HCT116 (cell line): ENCODE measurements at regions not wholly inside any gene's neighbourhood (a gene's known extent, or its start where the extent isn't known, plus 50 kb on each side); places are given as distances from the start of the nearest gene placed in this dataset.

Source experiments
- ATAC-seq: fragments of 200-7000 bp; cut with Tn5 transposase; 2 replicates; pipeline ENCODE4 v1.9.1; 2020; ENCODE audit warnings: mild to moderate bottlenecking, moderate library complexity
- BruUV-seq: library from RNA; stranded (reverse); fragments of 400-500 nt; replicated peaks from 2 replicates; lab custom pipeline; 2021; lab: Mats Ljungman, UMichigan
- CTCF ChIA-PET: fragments of 300-600 bp; sonication (Branson Sonifier 250); formaldehyde crosslinking; loops from one replicate; lab custom pipeline; 2021; ENCODE audit warnings: antibody characterized with exemption; lab: Charles Lee
- POLR2A ChIA-PET: fragments of 300-600, 350-600 bp; sonication (Branson Sonifier 250); formaldehyde crosslinking; loops from one replicate; lab custom pipeline; 2021; ENCODE audit warnings: antibody characterized with exemption; lab: Charles Lee
- RAD21 ChIA-PET, 2 experiments: fragments of 300-600 bp; sonication (Branson Sonifier 250); formaldehyde crosslinking; loops; one replicate each; lab custom pipeline; 2023; ENCODE audit warnings: low total read pairs in 2 of 2; ENCODE audit not compliant: uncharacterized antibody in 2 of 2, unreplicated experiment in 2 of 2, low non-redundant PET in 1 of 2; lab: Charles Lee
- DNase-seq: peaks from one replicate; pipeline ENCODE4 v3.0.0-alpha.2; 2010; ENCODE audit warnings: low read depth, low spot score
- H2AFZ ChIP-seq: fragments of 200-600 bp; shearing (Covaris generic), sonication (generic); 2 replicates; pipeline ENCODE4 v1.6.1; 2017; ENCODE audit warnings: low read depth, mixed run types, mixed read lengths, antibody characterized with exemption, low read length; ENCODE audit not compliant: poor library complexity, severe bottlenecking
- H3K27ac ChIP-seq: 2 replicates; pipeline ENCODE4 v1.5.1; 2012; ENCODE audit warnings: low read depth, low read length
- H3K27me3 ChIP-seq: fragments of 200-600 bp; sonication (generic); 2 replicates; pipeline ENCODE4 v1.6.1; 2016; ENCODE audit warnings: mixed run types, low read length, mixed read lengths; ENCODE audit not compliant: insufficient read depth
- H3K36me3 ChIP-seq, 2 experiments: fragments of 200-500 bp in 1 of 2; fragments of 200-600 bp in 1 of 2; sonication (Bioruptor generic) in 1 of 2; sonication (generic) in 1 of 2; 2 replicates each; pipeline versions ENCODE4 v1.5.1 to v1.6.1; 2014 to 2016; ENCODE audit warnings: low read length in 2 of 2, inconsistent platforms in 1 of 2, mixed read lengths in 1 of 2, mixed run types in 1 of 2; ENCODE audit not compliant: insufficient read depth in 2 of 2, control insufficient read depth in 1 of 2
- H3K4me1 ChIP-seq, 2 experiments: fragments of 200-600 bp in 1 of 2; sonication (generic) in 1 of 2; 2 replicates each; pipeline versions ENCODE4 v1.5.1 to v1.6.1; 2012 to 2017; ENCODE audit warnings: low read length in 2 of 2, inconsistent platforms in 1 of 2, mild to moderate bottlenecking in 1 of 2, mixed read lengths in 1 of 2, mixed run types in 1 of 2, moderate library complexity in 1 of 2; ENCODE audit not compliant: insufficient read depth in 2 of 2, control insufficient read depth in 1 of 2
- H3K4me2 ChIP-seq: fragments of 200-600 bp; sonication (generic); 2 replicates; pipeline ENCODE4 v1.6.1; 2017; ENCODE audit warnings: mixed run types, low read length, mixed read lengths
- H3K4me3 ChIP-seq, 2 experiments: fragments of 200-600 bp in 1 of 2; sonication (generic) in 1 of 2; replicated peaks in 1 of 2; 2 replicates each; pipeline ENCODE4 v1.5.1; 2011 to 2016; ENCODE audit warnings: low read length in 2 of 2, control low read depth in 1 of 2, low read depth in 1 of 2, mild to moderate bottlenecking in 1 of 2, mixed read lengths in 1 of 2, mixed run types in 1 of 2
- H3K79me2 ChIP-seq: fragments of 200-600 bp; sonication (generic); 2 replicates; pipeline ENCODE4 v1.6.1; 2017; ENCODE audit warnings: mild to moderate bottlenecking, mixed run types, low read length, moderate library complexity, mixed read lengths; ENCODE audit not compliant: insufficient read depth
- H3K9ac ChIP-seq: fragments of 200-600 bp; sonication (generic); 2 replicates; pipeline ENCODE4 v1.6.1; 2016; ENCODE audit warnings: low read length, mixed read lengths
- H3K9me2 ChIP-seq: fragments of 200-600 bp; sonication (generic), shearing (Covaris generic); 2 replicates; pipeline ENCODE4 v1.6.1; 2017; ENCODE audit warnings: mixed run types, mild to moderate bottlenecking, moderate library complexity; ENCODE audit not compliant: insufficient read depth
- H3K9me3 ChIP-seq, 2 experiments: fragments of 200-500 bp in 1 of 2; fragments of 200-600 bp in 1 of 2; sonication (Bioruptor generic) in 1 of 2; sonication (generic) in 1 of 2; 2 replicates each; pipeline ENCODE4 v1.6.1; 2014 to 2017; ENCODE audit warnings: low read length in 2 of 2, mixed read lengths in 2 of 2, inconsistent platforms in 1 of 2, low read depth in 1 of 2, mild to moderate bottlenecking in 1 of 2, mixed run types in 1 of 2, moderate library complexity in 1 of 2; ENCODE audit not compliant: control insufficient read depth in 1 of 2, insufficient read depth in 1 of 2
- H4K20me1 ChIP-seq: fragments of 200-600 bp; sonication (generic), shearing (Covaris generic); 2 replicates; pipeline ENCODE4 v1.6.1; 2017; ENCODE audit warnings: mixed run types, mild to moderate bottlenecking, moderate library complexity; ENCODE audit not compliant: insufficient read depth
- ATF3 ChIP-seq: IDR thresholded peaks from 2 replicates; pipeline ENCODE4 v1.6.1; 2012
- CBX3 ChIP-seq: IDR thresholded peaks from 2 replicates; pipeline ENCODE4 v1.6.1; 2012; ENCODE audit warnings: low read depth
- CEBPB ChIP-seq: IDR thresholded peaks from 2 replicates; pipeline ENCODE4 v1.6.1; 2012; ENCODE audit warnings: low read depth
- CTCF ChIP-seq, 3 experiments: fragments of 200-600 bp in 1 of 3; sonication (generic) in 1 of 3; IDR thresholded peaks in 2 of 3; conservative IDR thresholded peaks in 1 of 3; 2 replicates each; pipeline ENCODE4 v1.5.1; 2012 to 2017; ENCODE audit warnings: low read depth in 2 of 3, low read length in 2 of 3, antibody characterized with exemption in 1 of 3, borderline replicate concordance in 1 of 3, control low read depth in 1 of 3, mild to moderate bottlenecking in 1 of 3, mixed read lengths in 1 of 3, mixed run types in 1 of 3, moderate library complexity in 1 of 3; ENCODE audit not compliant: insufficient read depth in 1 of 3
- EGR1 ChIP-seq: IDR thresholded peaks from 2 replicates; pipeline ENCODE4 v1.6.1; 2012; ENCODE audit warnings: low read depth
- ELF1 ChIP-seq: IDR thresholded peaks from 2 replicates; pipeline ENCODE4 v1.6.1; 2012; ENCODE audit warnings: low read depth, borderline replicate concordance
- EZH2 ChIP-seq: fragments of 200-600 bp; sonication (generic); IDR thresholded peaks from 2 replicates; pipeline ENCODE4 v1.6.1; 2017; ENCODE audit warnings: antibody characterized with exemption, mixed run types
- EZH2phosphoT487 ChIP-seq: fragments of 200-600 bp; IDR thresholded peaks from 2 replicates; pipeline ENCODE4 v1.6.1; 2018; ENCODE audit warnings: antibody characterized with exemption, borderline replicate concordance
- FOSL1 ChIP-seq: IDR thresholded peaks from 2 replicates; pipeline ENCODE4 v1.6.1; 2012; ENCODE audit warnings: low read depth
- JUND ChIP-seq: IDR thresholded peaks from 2 replicates; pipeline ENCODE4 v1.6.1; 2012
- MAX ChIP-seq: IDR thresholded peaks from 2 replicates; pipeline ENCODE4 v1.6.1; 2012
- POLR2AphosphoS5 ChIP-seq: IDR thresholded peaks from 2 replicates; pipeline ENCODE4 v1.6.1; 2011; ENCODE audit warnings: mild to moderate bottlenecking, low read depth, low read length, moderate library complexity
- RAD21 ChIP-seq: IDR thresholded peaks from 2 replicates; pipeline ENCODE4 v1.6.1; 2012; ENCODE audit warnings: low read depth, mild to moderate bottlenecking
- REST ChIP-seq: IDR thresholded peaks from 2 replicates; pipeline ENCODE4 v1.6.1; 2012; ENCODE audit warnings: low read depth
- SIN3A ChIP-seq: IDR thresholded peaks from 2 replicates; pipeline ENCODE4 v1.6.1; 2012; ENCODE audit warnings: low read depth
- SP1 ChIP-seq: IDR thresholded peaks from 2 replicates; pipeline ENCODE4 v1.6.1; 2012; ENCODE audit warnings: low read depth
- SRF ChIP-seq: IDR thresholded peaks from 2 replicates; pipeline ENCODE4 v1.6.1; 2012; ENCODE audit warnings: low read depth
- YY1 ChIP-seq: IDR thresholded peaks from 2 replicates; pipeline ENCODE4 v1.6.1; 2011; ENCODE audit warnings: low read length, low read depth, moderate library complexity, mild to moderate bottlenecking; ENCODE audit not compliant: insufficient replicate concordance; ENCODE audit errors: extremely low read depth
- ZFX ChIP-seq: fragments of 450-650 bp; IDR thresholded peaks from 2 replicates; pipeline ENCODE4 v1.6.1; 2017
- ZNF274 ChIP-seq: fragments of 200-500 bp; sonication (Bioruptor generic); IDR thresholded peaks from 2 replicates; pipeline ENCODE4 v1.6.1; 2014; ENCODE audit warnings: mild to moderate bottlenecking, low read depth, low read length, inconsistent platforms
- intact Hi-C: fragments of 100-400 bp; cut with micrococcal nuclease; formaldehyde crosslinking; loops from 2 replicates; pipeline ENCODE4 v1.10.0; 2022

- no peak overlapping the region for H3K9ac ChIP-seq
- H4K20me1 ChIP-seq: no peaks in the 10 kb centered on the region
- H3K36me3 ChIP-seq: no peaks in the 10 kb centered on the region
- no peak overlapping the region for H2AFZ ChIP-seq
- H3K4me3 ChIP-seq: no peak overlapping the region
- H3K27ac ChIP-seq: no peak overlapping the region
- H3K4me1 ChIP-seq: peaks cover 0 to 12% of the 10 kb centered on the region in 2 experiments; a peak in 2 of 4 replicates
- H3K9me3 ChIP-seq: no peaks in the 10 kb centered on the region
- H3K9me2 ChIP-seq: no peaks in the 10 kb centered on the region
- H3K4me2 ChIP-seq: no peak overlapping the region
- CTCF ChIA-PET: no interaction called here
- H3K79me2 ChIP-seq: no peaks in the 10 kb centered on the region
- DNase-seq (no peak), ATAC-seq (no peak)
- RAD21 ChIA-PET: no interaction called here
- BruUV-seq: no TSS peak
- TF ChIP-seq RAD21 (no peak), SRF (no peak), EGR1 (no peak), CBX3 (no peak), EZH2 (no peak), CTCF (IDR thresholded peaks at IDR 0.05 in 2 of 3, conservative IDR thresholded peaks at IDR 0.05 in 1 of 3; ENCODE audit: borderline replicate concordance in 1 of 3, insufficient read depth in 1 of 3, low read depth in 2 of 3, low read length in 2 of 3) (no peak), ZNF274 (no peak), FOSL1 (no peak), ATF3 (no peak), CEBPB (no peak), SP1 (no peak), MAX (no peak), SIN3A (no peak), ZFX (no peak), POLR2AphosphoS5 (no peak), REST (no peak), YY1 (no peak), EZH2phosphoT487 (no peak), JUND (no peak), ELF1 (no peak)
- TF ChIP-seq, all 23 proteins: peak for 0
- POLR2A ChIA-PET: no interaction called here
- H3K27me3 ChIP-seq: no peaks in the 10 kb centered on the region
- intact Hi-C loops: no loop called here
These were observed 1300.1 kb upstream of the ALCAM start for GRCh38 chr3:104066658-104067057.
